HG03060 (cell line): ENCODE measurements at regions not wholly inside any gene's neighbourhood (a gene's known extent, or its start where the extent isn't known, plus 50 kb on each side); places are given as distances from the start of the nearest gene placed in this dataset.

Source experiments
- ATAC-seq: cut with Tn5 transposase; IDR thresholded peaks from one replicate; pipeline ENCODE4 v1.9.1; 2021; ENCODE audit warnings: low read depth, moderate number of reproducible peaks; ENCODE audit not compliant: unreplicated experiment

DNA sequence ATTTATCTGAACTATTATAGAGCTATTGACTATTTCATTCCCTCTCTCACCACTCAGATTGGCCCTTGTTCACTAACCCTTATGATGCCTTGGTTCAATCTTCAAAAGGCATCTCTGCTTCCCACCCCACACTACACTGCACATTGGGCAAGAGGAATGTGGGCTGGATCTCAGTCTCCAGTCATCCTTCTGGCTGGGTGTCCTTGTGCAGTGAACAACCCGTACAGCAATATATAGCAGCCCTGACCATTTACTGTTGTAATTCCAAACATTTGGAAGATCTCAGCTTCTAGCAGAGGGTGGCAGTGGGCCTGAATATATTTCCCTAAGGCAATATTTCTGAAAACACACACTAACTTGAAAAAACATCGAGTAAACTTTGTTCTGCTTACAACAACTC, 199.2 kb upstream of the GDNF start:
- no peak for ATAC-seq

DNA sequence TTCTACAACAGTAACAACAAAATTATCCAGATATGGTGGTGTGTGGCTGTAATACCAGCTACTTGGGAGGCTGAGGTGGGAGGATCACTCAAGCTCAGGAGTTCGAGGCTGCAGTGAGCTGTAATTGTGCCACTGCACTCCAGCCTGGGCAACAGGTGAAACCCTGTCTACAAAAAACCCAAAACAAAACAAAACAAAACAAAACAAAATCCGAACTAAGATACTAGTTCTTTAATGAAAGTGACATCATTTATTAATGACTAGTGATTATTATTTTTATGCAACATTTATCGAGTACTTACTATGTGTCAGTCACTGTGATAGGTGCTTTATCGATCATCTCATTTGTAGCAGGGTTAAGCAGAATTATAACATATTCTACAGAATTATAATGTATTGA, 196.9 kb upstream of the GDNF start:
- no peak for ATAC-seq

DNA sequence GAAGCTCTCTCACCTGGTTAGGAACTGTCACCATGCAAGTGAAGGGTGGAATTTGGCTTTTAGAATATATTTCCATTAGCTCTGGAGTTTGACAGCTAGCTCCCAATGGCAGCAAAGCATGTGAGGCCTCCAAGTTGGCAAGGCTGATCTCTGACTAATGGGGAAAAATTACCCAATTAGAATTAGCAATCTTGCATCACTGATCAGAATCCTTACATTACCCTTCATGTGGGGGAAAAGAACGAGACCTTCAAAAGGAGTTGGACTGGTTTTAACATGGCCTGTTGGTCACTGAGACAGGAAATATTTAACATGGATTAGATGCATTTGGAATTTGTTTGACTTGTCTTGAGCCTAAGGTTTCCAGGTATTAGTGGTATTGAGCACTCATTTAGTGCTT, 192.3 kb upstream of the GDNF start:
- ATAC-seq = no peak

DNA sequence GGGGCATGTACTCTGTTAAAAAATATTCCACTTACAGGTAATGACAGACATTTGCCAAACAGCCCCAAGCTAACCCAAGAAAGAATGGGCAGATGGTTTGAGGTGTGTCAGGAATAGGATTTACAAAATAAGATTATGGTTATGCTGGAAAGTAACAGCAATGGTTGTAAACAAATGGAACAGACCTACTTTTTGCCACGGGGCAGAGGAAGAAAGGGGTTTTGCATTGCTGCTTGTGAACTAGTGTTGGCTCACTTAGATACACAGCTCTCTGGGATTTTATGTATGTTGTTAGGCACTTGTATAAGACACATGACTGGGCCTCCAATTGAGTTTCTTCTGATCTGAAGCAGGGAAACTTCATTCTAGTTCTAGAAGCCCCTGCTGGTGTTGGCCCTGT, 191.5 kb upstream of the GDNF start:
- ATAC-seq = no peak

DNA sequence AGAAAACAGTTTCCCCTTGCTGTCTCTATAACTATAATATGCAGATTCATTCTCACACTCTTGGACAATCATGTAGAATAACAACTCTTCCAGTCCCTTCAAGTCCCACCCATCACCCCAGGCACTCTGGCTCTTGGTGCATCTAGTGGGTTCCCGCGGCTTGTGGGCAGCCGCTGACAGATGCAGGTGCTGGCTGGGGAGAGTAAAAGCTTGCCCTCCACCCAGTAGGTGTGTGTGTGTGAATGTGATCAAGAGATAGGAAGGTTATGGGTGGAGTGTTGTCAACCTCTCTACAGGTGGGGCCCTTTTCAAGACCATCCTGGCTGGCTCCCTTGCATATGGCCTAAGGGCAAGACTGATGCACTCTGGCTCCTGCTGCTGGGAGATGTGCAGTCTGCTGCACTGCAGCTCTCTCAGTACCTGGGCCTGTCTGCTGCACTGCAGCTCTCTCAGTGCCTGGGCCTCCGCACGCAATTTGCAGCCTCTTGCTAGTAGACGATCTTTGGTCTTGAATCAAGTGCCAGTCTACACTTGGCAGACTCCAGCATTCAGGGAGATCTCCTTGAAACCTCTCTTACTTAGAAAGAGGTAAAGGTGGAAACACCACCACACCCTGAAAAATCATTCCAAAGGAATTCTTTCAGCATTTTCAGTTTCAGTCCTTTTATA, 189.7 kb upstream of the GDNF start:
- ATAC-seq = no peak

DNA sequence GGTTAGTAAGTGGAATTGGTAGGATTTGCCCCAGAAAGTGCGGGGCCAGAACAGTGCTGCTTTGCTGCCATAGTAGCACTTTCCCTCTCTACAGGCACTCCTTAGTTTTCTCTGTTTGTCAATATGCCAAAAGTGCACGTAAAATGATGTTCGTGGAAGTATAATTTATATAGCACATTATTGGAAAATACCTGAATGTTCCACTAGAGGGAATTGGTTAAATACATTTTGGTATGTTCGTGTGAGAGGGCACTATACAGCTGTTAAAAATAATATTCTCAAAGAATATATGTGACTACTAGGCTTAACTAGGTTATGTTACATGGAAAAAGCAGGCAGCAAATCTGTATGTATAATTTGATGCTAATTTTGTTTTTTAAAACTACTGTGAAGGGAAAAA, 184.0 kb upstream of the GDNF start:
- ATAC-seq = no peak

DNA sequence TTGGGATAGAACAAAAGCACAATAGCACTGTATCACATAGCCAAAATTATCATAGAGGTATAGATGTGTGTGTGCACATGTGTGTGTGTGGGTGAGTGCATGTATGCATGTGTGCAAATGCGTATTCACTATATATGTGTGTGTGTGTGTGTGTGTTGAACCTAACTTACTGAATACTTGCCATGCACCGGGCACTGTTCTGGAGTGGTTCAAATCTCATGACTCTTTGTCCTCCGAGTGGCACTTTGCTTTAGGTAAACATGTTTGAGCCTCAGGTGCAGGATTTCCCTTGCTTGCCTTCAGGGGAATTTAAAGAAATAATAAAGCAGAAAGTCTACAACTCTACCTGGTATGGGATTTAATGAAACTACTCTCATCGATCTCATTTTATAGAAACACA, 183.5 kb upstream of the GDNF start:
- ATAC-seq = no peak

DNA sequence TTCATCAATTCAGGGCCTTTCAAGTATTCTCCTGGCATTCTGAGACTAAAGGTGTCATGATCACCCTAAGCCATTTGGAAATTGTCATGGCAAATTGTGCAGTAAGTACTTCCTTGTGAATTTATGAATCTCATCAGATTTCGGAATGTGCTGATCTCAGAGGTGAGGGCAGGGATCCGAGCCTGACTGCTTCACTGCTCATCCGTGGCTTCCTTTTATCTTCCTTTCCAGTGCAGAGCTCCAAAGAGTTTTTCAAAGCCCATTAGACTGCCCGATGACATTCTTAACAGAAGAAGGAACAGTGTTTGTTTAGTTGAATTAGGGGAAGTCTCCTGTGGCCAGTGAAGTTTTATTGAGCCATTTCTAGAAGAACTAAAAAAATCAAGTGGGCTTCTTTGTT, 182.8 kb upstream of the GDNF start:
- ATAC-seq = no peak

DNA sequence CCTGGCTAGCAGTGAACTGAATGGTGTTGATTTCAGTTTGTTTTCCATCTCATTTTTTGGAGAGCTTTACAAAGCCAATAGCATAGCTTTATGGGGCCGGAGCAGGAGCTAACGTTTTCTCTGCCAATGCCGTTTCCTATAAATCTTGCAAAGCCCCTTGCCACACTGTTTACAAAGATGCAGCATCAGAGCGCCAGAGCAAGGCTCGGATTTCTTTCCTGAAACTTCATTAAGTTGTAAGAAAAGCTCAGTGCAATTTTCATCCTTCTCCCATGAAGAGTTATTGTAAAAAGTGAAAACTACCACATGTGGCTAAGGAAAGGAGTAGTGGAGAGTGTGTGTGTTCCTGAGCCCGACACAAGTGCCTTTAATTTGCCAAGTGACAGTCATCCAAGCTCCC, 178.2 kb upstream of the GDNF start:
- no peak for ATAC-seq

DNA sequence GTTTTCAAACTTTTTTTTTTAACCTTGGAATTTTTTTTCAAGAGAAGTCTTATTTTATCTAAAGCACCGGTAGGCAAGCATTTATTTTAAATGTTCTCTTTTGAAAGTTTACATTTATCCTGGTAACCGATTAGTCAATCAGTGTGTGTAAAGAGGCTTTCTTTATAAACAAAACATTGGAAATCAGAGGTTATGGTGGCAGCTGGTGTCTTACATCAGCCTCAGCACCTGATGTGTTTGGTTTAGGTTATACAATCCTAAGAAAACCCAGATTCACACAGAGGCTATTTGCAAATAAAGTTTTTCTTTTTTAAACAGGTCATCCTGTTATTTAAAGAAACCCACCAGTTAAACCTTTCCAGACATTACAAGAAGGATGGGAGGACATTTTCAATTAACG, 173.3 kb upstream of the GDNF start:
- no peak for ATAC-seq

DNA sequence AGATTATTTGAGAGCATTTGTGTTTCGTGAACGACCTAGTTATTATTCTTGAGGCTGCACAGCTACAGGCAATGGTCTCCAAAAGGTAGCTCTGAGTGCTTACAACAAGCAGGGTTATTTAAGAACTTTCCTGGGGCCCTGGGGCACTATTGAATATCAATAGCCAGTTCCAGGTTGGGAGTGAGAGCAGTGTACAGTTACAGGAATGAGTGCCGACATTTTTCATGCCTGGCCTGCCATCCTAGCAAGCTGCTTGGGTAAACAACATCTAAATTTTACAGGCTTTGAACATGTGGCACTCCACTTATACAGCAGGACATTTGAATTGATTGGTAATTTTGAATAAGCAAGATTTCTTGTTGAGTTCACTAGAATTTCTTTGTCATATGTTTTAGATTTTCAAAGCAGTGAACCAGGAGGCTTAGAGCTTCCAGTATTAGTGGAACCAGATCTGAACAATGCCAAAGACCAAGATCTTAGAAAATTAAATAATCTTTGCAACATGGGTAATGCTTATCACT, 171.9 kb upstream of the GDNF start:
- ATAC-seq = no peak

DNA sequence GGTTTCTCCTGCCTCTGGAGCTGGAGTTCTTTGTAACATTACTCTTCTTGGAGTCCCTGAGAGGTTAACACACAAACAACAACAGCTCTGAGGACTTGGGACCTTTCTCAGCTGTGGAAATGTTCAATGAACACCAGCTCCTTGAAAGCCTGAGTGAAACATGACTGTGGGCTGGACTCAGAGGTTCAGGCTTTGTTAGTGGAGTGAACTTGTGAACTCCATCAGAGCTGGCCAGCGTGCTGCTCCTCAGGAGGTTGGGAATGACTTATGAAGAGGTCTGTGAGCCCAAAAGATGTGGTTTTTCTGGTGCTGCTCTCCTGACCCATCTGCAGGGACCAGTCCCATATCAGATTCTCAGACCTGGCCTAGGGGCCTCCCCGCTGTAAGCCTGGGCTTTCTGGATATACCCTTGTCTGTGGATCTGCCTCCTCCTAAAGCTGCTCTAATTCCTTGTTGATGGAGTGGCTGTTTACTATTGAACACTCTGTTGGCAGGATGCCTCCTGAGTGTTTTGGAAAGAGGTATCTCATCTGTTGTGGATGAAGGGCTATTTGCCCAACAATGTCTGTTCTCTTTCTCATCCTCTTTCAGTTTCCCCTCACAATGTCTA, 170.0 kb upstream of the GDNF start:
- no peak for ATAC-seq

DNA sequence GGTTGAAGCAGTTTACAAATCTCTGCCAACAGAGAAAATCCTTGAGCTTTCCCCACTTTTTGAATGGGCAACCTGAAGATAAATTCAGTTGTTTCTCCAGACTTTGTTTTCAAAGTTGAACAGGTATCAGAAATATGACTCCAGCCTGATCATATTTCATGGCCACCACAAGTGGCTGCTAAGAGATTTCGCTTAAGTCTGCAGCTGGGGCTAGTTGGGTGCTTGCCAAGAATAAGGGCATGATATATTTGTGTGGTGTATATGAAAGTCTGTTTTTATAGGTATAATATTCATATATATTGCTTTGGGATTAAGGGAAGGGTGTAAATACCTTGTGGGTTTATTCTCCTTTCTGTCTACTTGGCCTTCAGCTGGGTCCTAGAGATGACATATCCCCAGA, 168.4 kb upstream of the GDNF start:
- ATAC-seq = no peak

DNA sequence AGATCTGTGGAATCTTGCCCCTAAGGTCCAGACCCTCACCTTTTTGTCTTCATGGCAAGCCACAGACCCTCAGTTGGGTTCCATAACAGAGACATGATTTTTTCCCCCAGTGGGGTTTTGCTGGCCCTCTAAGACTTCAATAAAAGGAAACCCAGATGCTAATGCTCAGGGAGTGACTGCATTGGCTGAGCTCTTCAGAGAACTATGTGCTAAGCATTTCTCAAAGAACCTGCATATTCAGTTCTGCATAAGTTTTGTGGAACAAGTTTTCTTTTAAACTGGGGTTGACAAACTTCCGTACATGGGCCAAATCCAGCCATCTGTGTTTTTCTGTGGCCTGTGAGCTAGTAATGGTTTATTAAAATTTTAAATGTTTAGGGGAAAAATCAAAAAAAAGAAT, 159.8 kb upstream of the GDNF start:
- ATAC-seq = no peak

DNA sequence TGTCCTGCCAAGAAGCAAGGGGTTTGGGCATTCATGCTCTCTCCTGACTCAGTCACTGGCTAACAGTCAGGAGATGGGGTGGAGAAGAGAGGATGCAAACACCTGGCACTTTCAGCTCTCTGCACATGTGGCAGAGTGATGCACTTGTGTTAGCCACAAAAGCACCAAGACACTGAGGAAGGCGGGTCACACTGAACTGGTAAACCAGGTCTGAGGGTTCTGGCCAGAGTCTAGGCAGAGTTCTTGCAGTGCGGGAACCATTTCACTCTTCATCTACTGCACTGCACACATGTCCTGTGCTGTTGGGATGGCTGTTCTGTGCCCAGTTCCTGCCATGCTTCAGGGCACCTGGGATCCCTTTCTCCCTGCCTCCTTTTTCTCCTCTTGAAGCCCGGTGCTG, 157.1 kb upstream of the GDNF start:
- no peak for ATAC-seq

DNA sequence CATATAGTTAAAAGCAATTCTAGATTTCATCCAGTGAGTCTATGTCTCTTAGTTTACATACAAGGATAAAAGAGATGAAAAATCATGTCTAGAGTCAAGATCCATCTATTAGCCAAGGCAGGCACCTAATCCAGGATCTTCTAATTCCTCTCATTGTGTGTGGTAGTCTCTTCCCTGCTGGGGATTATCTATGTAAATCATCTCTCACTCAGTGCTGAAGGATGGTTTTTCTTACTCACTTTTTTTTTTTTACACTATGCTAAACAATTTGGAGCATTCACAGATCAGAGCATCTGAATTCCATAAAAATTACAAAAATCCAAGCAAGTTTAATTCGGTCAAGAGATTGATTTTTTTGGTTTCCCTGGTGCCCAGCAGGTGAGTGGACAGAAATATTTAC, 154.9 kb upstream of the GDNF start:
- no peak for ATAC-seq

DNA sequence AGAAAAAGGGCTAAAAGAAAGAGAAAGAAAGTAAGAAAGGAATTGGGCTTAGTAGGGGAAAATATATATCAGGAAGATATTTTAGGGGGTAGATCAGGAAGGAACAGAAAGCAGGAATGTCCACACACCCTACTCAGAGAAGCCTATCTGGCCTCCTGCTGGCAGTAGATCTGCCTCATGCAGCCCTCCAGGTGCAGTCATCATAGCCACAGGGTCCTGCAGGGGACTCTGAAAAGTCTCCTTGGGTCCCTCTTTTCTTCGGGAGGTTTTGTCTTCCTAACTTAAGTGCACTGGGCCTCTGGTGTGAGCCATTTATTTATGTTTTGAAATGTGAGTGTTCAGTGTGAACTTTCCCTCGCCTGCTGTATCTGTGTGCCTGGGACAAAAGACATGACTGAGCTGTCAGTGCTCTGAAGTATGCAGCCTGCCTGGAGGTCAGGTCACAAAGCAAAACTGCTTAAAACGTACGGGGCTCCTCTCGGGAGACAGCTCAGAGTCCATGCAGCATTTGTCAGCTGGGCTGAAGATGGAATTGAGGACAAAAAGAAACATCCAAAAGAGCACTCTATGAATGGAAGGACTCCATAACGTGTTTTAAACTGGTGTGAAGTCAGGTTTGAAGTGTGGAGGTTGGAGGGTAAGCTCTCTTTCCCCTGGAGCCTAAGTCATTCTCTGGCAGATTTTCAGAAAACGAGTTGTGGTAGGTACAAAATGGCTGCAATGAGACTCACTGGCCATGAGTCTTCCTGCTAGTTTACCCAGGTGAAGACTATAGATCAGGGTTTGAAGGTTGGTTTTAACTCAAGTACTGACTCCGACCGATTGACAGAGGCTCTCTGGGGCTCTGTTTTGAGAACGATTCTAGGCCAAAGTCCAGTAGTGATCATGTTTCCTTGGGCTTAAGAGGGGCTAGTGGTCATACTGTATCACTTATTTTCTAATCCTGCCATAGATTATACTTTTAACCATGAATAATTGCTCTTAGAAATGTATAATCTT, 151.8 kb upstream of the GDNF start:
- no peak for ATAC-seq

DNA sequence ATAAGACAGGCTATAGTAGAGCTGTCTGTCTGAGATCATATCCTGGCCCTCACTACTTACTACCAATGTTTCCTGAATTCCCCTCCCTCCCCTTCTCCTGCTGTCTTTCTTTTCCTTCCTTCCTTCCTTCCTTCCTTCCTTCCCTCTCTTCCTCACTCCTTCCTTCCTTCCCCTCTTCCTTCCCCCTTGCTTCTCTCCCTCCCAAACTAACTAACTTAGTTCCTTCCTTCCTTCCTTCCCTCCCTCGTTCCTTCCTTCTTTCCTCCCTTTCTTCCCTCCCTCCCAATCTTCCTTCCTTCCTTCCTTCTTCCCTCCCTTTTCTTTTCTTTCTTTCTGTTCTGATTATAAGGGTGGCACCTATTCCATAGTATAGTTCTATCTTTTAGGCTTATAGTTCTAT, 150.0 kb upstream of the GDNF start:
- no peak for ATAC-seq

DNA sequence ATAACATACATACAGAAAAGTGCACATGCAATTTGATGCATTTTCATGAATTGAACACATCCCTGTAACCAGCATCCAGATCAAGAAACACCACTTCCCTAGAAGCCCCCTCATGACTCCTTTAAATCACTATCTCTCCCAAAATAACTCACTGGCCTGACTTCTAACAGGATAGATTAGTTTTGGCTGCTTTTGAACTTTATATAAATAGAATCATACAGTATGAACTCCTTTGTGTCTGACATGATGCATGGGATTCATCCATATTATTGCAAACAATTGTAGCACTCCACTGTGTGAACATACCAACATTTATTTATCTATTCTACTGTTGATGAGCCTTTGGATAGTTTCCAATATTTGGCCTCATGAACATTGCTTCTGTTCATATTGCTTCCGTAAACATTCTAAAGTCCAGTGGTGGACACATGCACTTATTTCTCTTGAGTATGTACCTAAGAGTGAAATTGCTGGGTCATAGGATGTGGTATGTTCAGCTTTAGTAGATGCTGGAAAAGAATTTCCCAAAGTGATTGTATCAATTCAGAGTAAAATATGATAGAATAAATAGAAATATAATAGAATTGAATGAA, 148.7 kb upstream of the GDNF start:
- no peak for ATAC-seq

DNA sequence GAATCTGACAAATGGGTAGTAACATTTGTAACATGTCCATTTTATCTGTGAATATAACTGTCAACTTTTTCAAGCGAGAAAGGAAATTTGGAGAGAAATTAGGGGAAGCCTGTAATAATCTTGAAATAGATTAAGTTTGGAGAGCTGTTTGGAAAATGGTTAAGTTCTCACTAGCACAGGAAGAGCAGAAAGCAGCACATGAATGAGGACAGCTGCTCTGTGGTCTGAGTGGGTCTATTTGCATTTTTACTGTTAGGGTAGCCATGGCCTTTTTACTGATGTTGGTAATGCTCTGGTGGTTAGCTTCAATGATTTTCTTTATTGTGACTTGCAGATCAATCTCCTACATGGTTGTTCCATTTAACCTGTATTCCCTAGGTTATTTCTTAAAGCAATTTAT, 144.5 kb upstream of the GDNF start:
- ATAC-seq = no peak

DNA sequence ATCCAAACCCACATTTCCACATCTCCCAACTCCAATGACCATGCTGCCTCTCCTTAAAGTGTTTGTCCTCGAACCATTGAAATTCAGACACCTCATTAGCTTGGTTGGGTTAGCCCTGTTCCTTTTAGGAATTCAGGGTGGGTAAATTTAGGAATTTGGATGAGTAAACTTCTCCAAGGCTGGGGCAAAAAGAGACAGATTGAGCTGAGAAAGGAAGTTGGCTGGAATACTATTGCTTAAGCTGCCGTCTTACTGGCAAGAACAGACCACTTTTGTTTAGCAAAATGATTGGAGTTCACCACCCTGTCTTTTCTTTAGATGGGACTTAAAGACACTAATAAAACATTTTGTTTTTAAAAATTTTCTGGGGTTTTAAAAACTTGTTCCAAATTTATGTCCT, 143.6 kb upstream of the GDNF start:
- ATAC-seq = no peak
